ENCODE measurements at regions not wholly inside any gene's neighbourhood (a gene's known extent, or its start where the extent isn't known, plus 50 kb on each side); places are given as distances from the start of the nearest gene placed in this dataset.

GRCh38 chr5:145531038-145531734, 304.0 kb downstream of the PRELID2 start:
- H3K27ac ChIP-seq (ENCODE audit: extremely low read depth, low read depth, low read length) = no peak overlapping the region
- BruUV-seq (replicated peaks) = no TSS peak
- intact Hi-C loops (cut with micrococcal nuclease) (no loop called here), in situ Hi-C loops (cut with MboI) (no loop called here)
- TF ChIP-seq ZNF212 (CRISPR knock-in tag; IDR thresholded peaks at IDR 0.05) (no peak), TAF1 (IDR thresholded peaks at IDR 0.05; ENCODE audit: control insufficient read depth, extremely low read depth, insufficient read depth, low read length, severe bottlenecking) (no peak), RAD21 (CRISPR knock-in tag; conservative IDR thresholded peaks at IDR 0.05 in 1 of 2, IDR thresholded peaks at IDR 0.05 in 1 of 2) (no peak), ZNF197 (CRISPR knock-in tag; IDR thresholded peaks at IDR 0.05; ENCODE audit: low read depth) (no peak), SMARCE1 (IDR thresholded peaks at IDR 0.05) (no peak), TCF15 (CRISPR knock-in tag; IDR thresholded peaks at IDR 0.05) (no peak), SRSF7 (optimal IDR thresholded peaks at IDR 0.05; ENCODE audit: low read depth, low read length) (no peak), FIP1L1 (IDR thresholded peaks at IDR 0.05; ENCODE audit: low read depth, low read length, poor library complexity, severe bottlenecking) (no peak), PCBP2 (IDR thresholded peaks at IDR 0.05; ENCODE audit: low read depth, low read length, poor library complexity, severe bottlenecking) (no peak), TBL1XR1 (IDR thresholded peaks at IDR 0.05; ENCODE audit: low read length in 2 of 2) (no peak)
- TF ChIP-seq, protein P1, sequence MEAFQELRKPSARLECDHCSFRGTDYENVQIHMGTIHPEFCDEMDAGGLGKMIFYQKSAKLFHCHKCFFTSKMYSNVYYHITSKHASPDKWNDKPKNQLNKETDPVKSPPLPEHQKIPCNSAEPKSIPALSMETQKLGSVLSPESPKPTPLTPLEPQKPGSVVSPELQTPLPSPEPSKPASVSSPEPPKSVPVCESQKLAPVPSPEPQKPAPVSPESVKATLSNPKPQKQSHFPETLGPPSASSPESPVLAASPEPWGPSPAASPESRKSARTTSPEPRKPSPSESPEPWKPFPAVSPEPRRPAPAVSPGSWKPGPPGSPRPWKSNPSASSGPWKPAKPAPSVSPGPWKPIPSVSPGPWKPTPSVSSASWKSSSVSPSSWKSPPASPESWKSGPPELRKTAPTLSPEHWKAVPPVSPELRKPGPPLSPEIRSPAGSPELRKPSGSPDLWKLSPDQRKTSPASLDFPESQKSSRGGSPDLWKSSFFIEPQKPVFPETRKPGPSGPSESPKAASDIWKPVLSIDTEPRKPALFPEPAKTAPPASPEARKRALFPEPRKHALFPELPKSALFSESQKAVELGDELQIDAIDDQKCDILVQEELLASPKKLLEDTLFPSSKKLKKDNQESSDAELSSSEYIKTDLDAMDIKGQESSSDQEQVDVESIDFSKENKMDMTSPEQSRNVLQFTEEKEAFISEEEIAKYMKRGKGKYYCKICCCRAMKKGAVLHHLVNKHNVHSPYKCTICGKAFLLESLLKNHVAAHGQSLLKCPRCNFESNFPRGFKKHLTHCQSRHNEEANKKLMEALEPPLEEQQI (IDR thresholded peaks at IDR 0.05) = no peak
- TF ChIP-seq, protein P2, sequence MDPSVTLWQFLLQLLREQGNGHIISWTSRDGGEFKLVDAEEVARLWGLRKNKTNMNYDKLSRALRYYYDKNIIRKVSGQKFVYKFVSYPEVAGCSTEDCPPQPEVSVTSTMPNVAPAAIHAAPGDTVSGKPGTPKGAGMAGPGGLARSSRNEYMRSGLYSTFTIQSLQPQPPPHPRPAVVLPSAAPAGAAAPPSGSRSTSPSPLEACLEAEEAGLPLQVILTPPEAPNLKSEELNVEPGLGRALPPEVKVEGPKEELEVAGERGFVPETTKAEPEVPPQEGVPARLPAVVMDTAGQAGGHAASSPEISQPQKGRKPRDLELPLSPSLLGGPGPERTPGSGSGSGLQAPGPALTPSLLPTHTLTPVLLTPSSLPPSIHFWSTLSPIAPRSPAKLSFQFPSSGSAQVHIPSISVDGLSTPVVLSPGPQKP (CRISPR knock-in tag; IDR thresholded peaks at IDR 0.05) = no peak
- H3K79me2 ChIP-seq (ENCODE audit: control insufficient read depth, insufficient read depth, low read length) = no peaks in the 10 kb centered on the region
- ATAC-seq = no peak
- no peak overlapping the region for H3K9ac ChIP-seq (ENCODE audit: insufficient read depth in 1 of 2, low read depth in 2 of 2, low read length in 2 of 2)
- H3K9me1 ChIP-seq (ENCODE audit: control insufficient read depth, insufficient read depth, low read length) = no peaks in the 10 kb centered on the region
- no peak for FAIRE-seq
- POLR2A ChIA-PET = no interaction called here
- H4K20me1 ChIP-seq (replicated peaks; ENCODE audit: control insufficient read depth, insufficient read depth, low read length) = no peaks in the 10 kb centered on the region
- no peaks in the 10 kb centered on the region for H3K9me3 ChIP-seq (replicated peaks; ENCODE audit: control insufficient read depth, insufficient read depth, low read depth, low read length)
- H3K4me1 ChIP-seq (replicated peaks in 1 of 2; ENCODE audit: control insufficient read depth in 2 of 2, insufficient read depth in 2 of 2, low read length in 2 of 2) = no peaks in the 10 kb centered on the region
- no peaks in the 10 kb centered on the region for H3K36me3 ChIP-seq (ENCODE audit: control insufficient read depth, insufficient read depth, low read length)
- CTCF ChIA-PET (ENCODE audit: low intra/inter-chr PET ratio) = no interaction called here
- WGBS (ENCODE audit: insufficient coverage, low coverage, missing lambda C conversion rate) = 2% methylated on average over 5 of the region's 5 CpGs
- DNase-seq (ENCODE audit: extremely low read depth in 1 of 4, low spot score in 3 of 4) = no peak
- no peaks in the 10 kb centered on the region for H3K27me3 ChIP-seq (ENCODE audit: control insufficient read depth in 2 of 2, insufficient read depth in 2 of 2, low read length in 2 of 2)
- H2AFZ ChIP-seq (ENCODE audit: low read depth, low read length) = no peak overlapping the region
- H3K4me2 ChIP-seq (ENCODE audit: insufficient read depth, low read length) = no peak overlapping the region
- no peak overlapping the region for H3K4me3 ChIP-seq

All from K562 (cell line).